HUDEP-2 (cell line): ENCODE measurements at regions not wholly inside any gene's neighbourhood (a gene's known extent, or its start where the extent isn't known, plus 50 kb on each side); places are given as distances from the start of the nearest gene placed in this dataset.

Source experiments
- DNase-seq, 76 experiments: peaks; one replicate each; lab custom pipeline; 2025; ENCODE audit not compliant: unreplicated experiment in 76 of 76; lab: John Stamatoyannopoulos, UW

GRCh38 chr14:65794674-65795279, 382.2 kb downstream of the FUT8 start:
- DNase-seq = no peak

DNA sequence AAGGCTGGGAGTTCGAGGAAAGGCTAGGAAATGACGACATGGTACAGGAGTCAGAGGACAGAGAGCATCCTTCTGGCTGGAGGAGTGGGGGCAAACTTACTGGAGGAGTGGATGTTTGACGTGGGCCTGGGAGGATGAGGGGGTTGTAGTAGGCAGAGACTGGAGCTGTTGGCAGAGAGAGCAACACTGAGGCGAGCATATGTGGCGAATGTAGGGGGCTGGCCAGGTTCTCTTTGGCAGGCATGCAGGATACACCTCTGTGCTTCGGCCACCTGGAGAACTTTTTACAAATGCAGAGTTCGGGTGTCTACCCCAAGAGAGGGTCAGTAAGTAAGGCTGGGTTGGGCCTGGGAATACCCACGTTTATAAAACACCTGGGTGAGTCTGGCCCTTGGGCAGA, 385.7 kb downstream of the FUT8 start:
- no peak for DNase-seq

DNA sequence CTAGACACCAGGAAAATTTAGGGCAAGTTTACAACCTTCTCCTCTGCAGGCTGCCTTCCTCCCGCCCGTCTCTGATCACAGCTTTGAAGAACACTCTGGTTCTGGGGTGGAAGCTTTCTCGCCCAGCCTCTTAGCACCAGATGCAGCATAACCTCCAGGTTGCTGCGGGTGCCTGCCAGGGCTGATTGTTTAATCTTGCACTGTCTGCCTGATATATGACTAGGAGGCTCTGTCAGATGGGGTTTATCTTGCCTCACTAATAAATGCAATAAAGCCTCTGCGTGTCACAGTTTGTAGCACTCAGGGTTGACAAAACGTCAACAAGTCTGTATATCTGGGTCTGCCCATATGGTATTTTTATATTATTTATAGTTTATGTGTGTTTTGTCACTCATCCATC, 388.2 kb downstream of the FUT8 start:
- DNase-seq = no peak

DNA sequence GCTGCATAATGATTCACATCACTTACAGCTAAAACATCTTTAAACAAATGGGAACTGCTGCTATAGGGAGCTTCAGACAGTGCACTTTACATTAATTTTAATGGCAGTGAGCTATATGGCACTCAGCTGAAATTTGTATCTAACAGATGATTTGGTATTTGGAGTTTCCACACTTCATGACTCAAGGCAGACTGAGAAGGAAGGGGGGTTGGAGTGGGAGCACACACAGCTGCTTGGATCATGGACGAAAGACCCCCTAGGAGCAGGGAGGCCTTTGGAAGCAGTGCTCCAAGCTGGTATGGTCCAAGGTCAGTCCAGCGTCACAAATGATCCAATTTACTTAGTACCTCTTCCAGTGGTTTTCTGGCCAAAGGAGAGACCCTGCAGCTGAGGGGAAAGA, 389.7 kb downstream of the FUT8 start:
- no peak for DNase-seq

- DNase-seq = no peak
Observed at GRCh38 chr14:65803885-65804284, 391.4 kb downstream of the FUT8 start.

GRCh38 chr14:65804439-65805112, 392.0 kb downstream of the FUT8 start:
- DNase-seq = no peak

DNA sequence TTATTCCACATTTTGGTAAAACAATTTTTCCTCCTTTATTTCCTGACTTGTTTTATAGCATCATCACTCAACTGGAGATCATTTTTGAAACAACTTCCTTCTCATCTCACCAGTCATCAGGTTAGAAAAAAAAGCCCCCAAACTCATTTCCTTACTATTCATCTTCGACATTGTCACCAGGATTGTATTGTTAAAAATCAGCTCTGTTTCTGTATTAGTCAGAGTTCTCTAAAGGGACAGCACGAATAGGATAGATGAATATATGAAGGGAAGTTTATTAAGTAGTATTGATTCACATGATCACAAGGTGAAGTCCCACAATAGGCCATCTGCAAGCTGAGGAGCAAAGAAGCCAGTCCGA, 392.6 kb downstream of the FUT8 start:
- DNase-seq = no peak

DNA sequence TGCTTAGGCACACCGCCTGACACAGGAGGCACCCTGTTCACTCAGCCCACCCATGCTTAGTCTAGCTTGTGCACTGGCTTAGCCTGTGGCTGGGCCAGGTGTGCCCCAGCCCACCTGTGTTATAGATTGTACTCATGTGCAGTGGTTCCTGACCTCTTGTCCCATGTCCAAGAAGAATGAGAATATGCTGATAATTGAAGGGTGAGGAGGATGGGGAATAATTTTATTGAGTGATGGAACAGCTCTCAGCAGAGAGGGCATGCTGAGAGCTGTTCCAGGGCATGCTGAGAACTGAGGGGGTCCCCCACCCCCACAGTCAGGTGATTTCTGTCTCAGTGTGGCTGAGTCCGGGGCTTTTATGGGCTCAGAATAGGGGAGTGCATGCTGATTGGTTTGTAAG, 395.9 kb downstream of the FUT8 start:
- no peak for DNase-seq

DNA sequence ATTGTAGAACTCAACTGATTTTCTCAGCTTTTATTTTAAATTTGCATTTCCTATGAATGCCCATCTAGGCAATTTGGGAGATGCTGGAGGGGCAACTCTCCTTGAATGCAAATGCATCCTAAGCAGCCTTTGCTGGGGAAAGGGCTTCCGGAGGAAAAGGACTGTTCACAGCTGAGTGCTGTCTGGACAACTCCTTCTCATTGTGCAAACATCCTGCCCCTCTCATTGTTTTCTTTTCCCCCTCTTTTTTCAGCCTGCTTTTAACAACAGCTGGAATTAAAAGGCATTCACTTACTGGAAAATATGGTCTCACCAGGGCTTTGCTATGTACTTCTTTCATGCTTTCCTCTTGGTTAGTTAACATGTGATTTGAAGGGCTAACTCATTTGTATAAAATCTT, 397.8 kb downstream of the FUT8 start:
- DNase-seq = no peak

- DNase-seq = no peak
Observed at GRCh38 chr14:65813760-65814384, 401.3 kb downstream of the FUT8 start.

DNA sequence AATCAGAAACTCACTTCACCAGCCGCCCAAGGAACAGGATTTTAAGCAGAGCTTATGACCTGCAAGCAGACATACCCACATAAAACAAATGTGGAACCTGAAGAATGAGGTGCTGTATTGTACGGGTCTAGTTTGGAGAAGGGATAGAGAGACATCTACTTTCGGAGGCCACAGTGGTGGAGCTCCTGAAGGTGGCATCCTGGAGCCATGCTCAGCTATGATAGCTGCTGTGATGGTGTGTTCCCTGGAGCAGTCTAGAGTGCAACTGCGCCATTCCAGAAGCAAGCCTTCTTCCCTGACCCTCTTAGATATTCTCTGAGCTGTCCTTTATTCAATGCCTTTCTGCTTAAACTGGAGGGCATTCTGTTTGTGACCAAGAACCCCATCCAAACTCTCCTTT, 402.6 kb downstream of the FUT8 start:
- DNase-seq = no peak

DNA sequence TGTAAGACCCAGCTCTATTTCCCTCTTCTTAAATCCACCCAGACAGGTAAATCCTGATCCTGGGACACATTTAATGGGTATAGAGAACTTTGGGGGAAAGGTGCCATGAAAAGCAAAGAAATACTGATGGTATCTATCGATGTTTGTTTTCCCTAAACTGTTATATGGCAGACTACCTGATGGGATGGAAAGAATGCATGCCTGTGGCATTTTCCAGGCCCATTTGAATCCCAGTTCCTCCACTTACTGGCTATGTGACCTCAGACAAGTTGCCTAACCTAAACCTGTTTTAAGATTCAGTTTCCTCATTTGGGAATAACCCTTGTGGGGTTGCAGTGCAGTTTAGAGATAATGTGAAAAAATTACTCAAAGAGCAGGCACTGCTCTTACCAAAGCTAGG, 404.5 kb downstream of the FUT8 start:
- no peak for DNase-seq

DNA sequence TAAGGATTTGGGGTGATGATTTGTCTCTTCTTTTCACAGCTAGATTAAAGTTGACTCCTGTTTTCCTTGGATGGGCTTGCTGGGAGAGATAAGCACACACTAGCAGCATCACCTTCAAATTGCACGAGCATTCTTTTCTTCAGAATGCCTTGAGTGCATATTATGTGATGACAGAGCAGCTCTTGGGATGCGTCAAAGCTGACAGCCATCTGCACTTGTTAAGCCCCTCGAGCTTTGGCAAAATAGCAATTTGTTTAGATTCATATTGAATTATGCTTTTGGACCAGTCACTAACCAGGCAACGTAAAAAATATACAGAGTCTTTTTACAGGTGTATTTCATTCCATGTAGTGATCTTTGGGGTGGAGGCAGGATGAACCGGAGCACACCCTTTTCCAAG, 407.0 kb downstream of the FUT8 start:
- DNase-seq = no peak

DNA sequence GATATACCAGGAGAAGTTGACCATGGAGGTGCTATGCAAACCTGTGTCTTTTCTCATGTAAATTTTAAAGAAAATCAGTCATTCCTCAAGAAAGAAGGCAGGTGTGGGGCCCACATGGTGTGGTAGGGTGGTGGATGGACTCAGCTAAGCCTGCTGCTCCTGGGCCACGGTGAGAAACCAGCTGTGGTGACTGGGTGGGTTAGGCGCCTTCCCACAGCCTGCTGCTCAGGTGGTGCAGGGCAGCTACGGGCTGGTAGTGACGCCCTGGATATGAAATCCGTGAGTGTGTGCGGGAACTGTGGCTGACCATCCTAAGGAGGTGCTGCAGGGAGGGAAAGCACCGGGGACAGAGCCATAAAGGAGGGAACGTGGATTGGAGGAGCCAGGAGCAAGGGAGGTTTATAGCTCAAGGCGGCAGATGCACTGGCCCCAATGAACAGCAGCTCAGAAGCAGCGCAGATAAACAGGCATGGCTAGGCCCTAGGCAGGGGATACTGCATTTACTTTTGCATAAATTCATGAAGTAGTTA, 408.8 kb downstream of the FUT8 start:
- DNase-seq = no peak

DNA sequence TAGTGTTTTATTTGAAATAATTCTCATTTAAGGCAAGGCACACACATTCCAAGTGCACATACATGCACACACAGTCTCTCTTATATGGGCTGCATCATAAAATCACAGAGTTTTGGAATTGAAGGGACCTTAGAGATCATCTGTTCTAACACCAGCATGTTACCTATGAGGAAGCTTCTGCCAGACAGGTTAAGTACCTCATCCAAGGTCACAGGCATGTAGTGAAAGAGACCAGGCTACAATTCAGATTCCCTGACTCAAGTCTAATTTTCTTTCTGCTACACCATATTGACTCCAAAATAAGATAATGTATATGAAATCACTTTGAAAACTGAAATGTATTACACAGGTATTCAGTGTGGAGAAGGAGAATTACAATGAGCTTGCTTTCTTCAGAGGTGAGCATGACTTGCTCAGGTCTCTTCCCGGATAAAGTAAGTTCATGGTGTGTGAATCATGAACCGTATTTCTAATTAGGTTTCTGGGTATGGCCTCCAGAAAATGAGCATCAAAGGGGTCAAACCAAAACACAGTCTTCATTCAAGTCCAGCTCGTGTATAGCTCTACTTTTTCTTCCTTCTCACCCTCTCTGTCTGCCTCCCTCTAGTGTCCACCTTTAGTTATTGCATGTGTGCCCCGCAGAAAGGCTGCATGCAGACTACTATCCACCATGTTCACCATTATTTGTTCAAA, 411.9 kb downstream of the FUT8 start:
- peak in 54 of 76 experiments; percentile 1 to 74 (median 21) for DNase-seq

- no peak for DNase-seq
Observed at GRCh38 chr14:65824978-65825299, 412.4 kb downstream of the FUT8 start.

- DNase-seq = no peak
Observed at GRCh38 chr14:65826946-65827345, 414.4 kb downstream of the FUT8 start.

DNA sequence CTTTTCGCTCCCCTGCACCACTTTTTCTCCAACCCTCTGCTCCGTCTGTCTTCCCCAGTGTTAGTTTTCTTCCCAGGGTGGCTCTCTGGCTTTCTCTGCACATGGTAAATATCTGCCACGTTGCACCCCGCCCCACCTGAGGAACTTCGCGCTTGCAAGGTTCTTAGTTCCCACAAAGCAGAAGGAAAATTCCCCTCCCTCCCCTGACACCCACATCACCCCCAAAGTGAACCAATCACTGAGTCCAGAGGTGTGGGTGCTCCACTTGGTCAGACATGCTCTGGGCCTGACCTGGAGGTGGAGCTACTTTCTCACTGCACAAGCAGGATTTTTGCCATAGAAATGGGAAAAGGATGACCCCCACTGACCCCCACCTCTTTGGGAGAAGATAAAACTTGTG, 415.0 kb downstream of the FUT8 start:
- no peak for DNase-seq

DNA sequence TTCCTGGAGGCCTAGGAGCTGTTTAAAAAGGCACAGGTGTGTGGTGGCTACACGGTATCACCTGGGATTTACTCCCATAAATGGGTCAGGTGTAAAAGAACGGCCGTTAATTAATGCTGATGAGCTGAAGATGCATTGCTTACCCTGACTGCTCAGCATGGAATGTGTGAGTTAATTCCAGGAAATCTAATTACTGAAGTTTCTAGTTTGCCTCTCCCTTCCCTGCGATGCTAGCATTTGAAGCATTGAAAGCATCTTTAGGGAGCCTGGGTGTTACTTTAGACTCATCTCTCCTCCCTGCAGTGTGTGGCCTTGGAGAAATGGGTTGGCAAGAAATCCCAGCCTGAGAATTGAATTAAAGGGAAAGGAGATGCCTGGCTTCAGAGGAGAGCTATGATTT, 415.9 kb downstream of the FUT8 start:
- no peak for DNase-seq

- DNase-seq = no peak
Observed at GRCh38 chr14:65832431-65833266, 420.1 kb downstream of the FUT8 start.
